ENCODE measurements at regions not wholly inside any gene's neighbourhood (a gene's known extent, or its start where the extent isn't known, plus 50 kb on each side); places are given as distances from the start of the nearest gene placed in this dataset.
"Not testable (repeated sequence)": the region's sequence is repeated elsewhere in the genome, so short reads cannot be mapped to it uniquely, and the experiment has no call there.

- intact Hi-C loops (cut with DNase I): no loop called here
- no peaks in the 10 kb centered on the region for H3K27me3 ChIP-seq
These were observed 429.0 kb downstream of the PREX1 start for GRCh38 chr20:48398506-48399449.

GRCh38 chr20:48396981-48397861, 430.6 kb downstream of the PREX1 start:
- intact Hi-C loops (cut with DNase I); H3K4me3 ChIP-seq; H3K27ac ChIP-seq; H3K36me3 ChIP-seq; H3K9me3 ChIP-seq; H3K27me3 ChIP-seq; DNase-seq (ENCODE audit: extremely low spot score in 2 of 2): not testable (repeated sequence)
- H3K4me1 ChIP-seq: peaks cover 11% of the 10 kb centered on the region
- TF ChIP-seq POLR2AphosphoS5 (IDR thresholded peaks at IDR 0.05; ENCODE audit: insufficient read depth in 1 of 2, low read depth in 1 of 2): peak in 1 of 2 donors; percentile 38

More at GRCh38 chr20:48398506-48399449, 429.0 kb downstream of the PREX1 start:
- TF ChIP-seq CTCF (IDR thresholded peaks at IDR 0.05): no peak
- no peak for TF ChIP-seq POLR2A (IDR thresholded peaks at IDR 0.05)
- TF ChIP-seq POLR2AphosphoS5 (IDR thresholded peaks at IDR 0.05; ENCODE audit: insufficient read depth in 1 of 2, low read depth in 1 of 2): no peak
- peaks cover 11% of the 10 kb centered on the region for H3K4me1 ChIP-seq
- no peak overlapping the region for H3K27ac ChIP-seq
- no peak overlapping the region for H3K4me3 ChIP-seq
- no peaks in the 10 kb centered on the region for H3K9me3 ChIP-seq
- DNase-seq (ENCODE audit: extremely low spot score in 2 of 2): no peak
- H3K36me3 ChIP-seq: no peaks in the 10 kb centered on the region

GRCh38 chr20:48395816-48396546, 431.8 kb downstream of the PREX1 start:
- TF ChIP-seq POLR2AphosphoS5 (IDR thresholded peaks at IDR 0.05; ENCODE audit: insufficient read depth in 1 of 2, low read depth in 1 of 2): no peak
- no peak for TF ChIP-seq CTCF (IDR thresholded peaks at IDR 0.05)
- TF ChIP-seq POLR2A (IDR thresholded peaks at IDR 0.05): no peak
- no peaks in the 10 kb centered on the region for H3K36me3 ChIP-seq
- no peak overlapping the region for H3K27ac ChIP-seq
- no peak for DNase-seq (ENCODE audit: extremely low spot score in 2 of 2)
- intact Hi-C loops (cut with DNase I): no loop called here
- peaks cover 11% of the 10 kb centered on the region for H3K4me1 ChIP-seq
- H3K27me3 ChIP-seq: no peaks in the 10 kb centered on the region
- no peak overlapping the region for H3K4me3 ChIP-seq
- no peaks in the 10 kb centered on the region for H3K9me3 ChIP-seq

- no peak overlapping the region for H3K4me3 ChIP-seq
- TF ChIP-seq POLR2A (IDR thresholded peaks at IDR 0.05): no peak
- TF ChIP-seq CTCF (IDR thresholded peaks at IDR 0.05): no peak
- no peak for TF ChIP-seq POLR2AphosphoS5 (IDR thresholded peaks at IDR 0.05; ENCODE audit: insufficient read depth in 1 of 2, low read depth in 1 of 2)
- peaks cover 11% of the 10 kb centered on the region for H3K4me1 ChIP-seq
- no peak overlapping the region for H3K27ac ChIP-seq
- H3K9me3 ChIP-seq: no peaks in the 10 kb centered on the region
- no peaks in the 10 kb centered on the region for H3K36me3 ChIP-seq
- intact Hi-C loops (cut with DNase I): no loop called here
- H3K27me3 ChIP-seq: no peaks in the 10 kb centered on the region
- DNase-seq (ENCODE audit: extremely low spot score in 2 of 2): no peak
These were observed 433.3 kb downstream of the PREX1 start for GRCh38 chr20:48394415-48395081.
